DMS79 treated with DMSO at 0.1 percent for 48 hours (cell line): ENCODE measurements at regions not wholly inside any gene's neighbourhood (a gene's known extent, or its start where the extent isn't known, plus 50 kb on each side); places are given as distances from the start of the nearest gene placed in this dataset.
"Not testable (repeated sequence)": the region's sequence is repeated elsewhere in the genome, so short reads cannot be mapped to it uniquely, and the experiment has no call there.

ENCODE experiments used
- DNase-seq: peaks from one replicate; lab custom pipeline; 2025; lab: John Stamatoyannopoulos, UW

DNA sequence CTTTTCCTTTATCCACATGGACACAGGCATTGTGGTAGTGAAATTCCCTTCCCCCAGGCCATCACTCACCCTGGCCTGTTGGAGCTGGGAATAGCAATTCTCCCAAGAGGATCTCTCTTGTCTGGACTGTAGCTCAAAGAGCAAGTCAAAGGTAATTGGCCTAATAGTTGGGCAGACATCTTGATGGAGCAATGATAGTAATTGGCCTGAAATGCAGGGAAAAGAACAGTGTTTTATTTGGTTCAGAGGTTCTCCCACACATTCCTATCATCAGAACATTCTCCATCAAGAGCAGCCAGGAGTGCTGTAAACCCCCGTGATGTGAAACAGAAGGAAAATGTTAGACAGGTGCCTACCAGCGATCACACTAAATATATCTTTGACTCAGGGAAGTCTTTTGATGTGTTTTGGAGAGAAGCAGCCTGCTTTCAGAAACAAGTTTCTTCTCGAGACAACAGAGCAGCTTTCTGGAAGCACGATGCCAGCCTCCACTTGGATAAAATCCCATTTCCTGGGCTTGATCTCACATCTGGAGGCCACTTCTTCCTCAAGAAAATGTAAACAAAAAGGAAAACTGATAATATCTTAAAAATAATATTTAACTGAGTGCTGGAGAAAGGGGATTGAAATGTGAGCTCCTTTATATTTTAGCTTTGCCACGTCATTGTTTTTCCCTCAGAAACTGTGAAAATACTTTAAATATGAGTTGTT lies 198.1 kb upstream of the WWC1 start:
- DNase-seq: no peak

DNA sequence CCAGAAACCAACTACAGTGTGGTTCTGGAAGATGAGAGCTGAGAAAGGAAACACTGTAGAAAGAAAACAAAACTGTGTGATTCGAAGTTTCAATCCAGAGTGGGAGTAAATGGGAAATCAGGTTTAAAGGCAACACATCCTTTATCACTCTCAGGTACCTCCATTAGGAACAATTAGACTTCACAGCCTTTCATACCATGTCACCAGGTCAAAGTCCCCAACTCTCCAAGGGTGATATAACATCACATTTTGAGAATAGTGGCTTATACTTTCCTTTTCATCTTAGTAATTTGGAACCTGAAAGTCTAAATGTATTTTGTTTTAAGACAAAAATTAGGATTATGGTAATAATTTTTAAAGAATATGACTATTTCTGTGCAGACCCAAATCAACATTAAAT lies 194.9 kb upstream of the WWC1 start:
- DNase-seq: no peak

- DNase-seq: no peak
Measured at GRCh38 chr5:168097876-168098653, 193.4 kb upstream of the WWC1 start.

DNA sequence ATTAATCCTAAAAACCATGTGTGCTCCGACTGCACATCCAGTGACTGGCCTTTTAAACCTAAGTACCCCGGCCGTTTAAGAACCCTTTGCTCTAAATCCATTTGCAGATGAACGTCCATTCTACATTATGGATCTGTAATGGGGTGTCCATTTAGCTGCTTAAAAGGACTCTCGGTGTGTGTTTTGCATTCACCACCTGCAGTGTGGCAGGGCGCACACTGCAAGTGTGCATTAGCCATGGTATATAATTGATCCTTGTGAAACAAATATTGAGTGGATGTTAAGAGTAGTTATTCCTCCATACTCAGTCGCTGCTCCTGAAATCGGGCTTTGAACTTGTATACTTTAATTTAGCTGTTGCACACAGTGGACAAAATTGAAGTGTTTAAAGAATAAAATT lies 190.1 kb upstream of the WWC1 start:
- DNase-seq: no peak

DNA sequence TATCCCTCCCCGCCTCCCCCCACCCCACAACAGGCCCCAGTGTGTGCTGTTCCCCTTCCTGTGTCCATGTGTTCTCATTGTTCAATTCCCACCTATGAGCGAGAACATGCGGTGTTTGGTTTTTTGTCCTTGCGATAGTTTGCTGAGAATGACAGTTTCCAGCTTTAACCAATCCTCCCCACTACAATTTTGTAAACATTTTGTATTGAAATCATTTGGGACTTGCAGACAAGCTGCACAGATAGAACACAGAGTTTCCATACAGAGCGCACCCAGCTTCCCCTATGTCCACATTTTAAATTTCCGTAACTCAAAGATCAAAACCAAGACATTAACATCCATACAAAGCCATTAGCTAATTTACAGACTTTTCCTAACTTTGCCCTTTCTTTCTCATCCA lies 188.4 kb upstream of the WWC1 start:
- not testable (repeated sequence) for DNase-seq

GRCh38 chr5:168104350-168104749 lies 187.1 kb upstream of the WWC1 start:
- DNase-seq: no peak

DNA sequence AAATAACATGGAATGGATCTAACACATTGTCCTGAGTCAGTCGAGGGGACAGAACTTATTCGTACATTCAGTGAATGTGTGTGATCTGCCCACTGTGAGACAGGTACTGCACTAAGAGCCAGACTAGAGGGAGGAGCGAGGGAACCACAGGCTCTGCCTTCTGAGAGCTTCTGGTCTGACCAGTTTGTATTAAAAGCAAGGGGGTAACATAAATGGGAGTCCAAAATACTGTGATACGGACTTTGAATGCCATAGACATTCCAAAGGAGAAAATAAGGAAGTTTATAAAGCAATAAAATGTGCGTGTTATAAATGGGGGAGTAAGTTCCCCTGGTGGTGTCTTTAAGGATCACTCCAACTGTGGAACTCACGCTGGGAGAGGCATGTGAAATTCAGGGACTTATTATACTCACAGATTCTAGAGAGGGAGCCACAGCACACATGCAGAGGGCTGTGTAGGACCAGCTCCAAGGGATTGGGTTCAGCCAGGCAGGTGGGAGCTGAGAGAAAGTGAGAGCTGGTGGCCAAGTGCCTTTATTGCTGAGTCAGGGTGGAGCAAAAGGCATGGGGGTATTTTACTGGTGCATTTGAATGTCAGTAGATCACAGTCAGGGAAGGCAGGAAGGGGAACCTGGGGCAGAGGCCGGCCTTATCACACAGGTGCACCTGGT lies 186.5 kb upstream of the WWC1 start:
- DNase-seq: no peak

- no peak for DNase-seq
Measured at GRCh38 chr5:168106008-168106761, 185.3 kb upstream of the WWC1 start.

GRCh38 chr5:168109441-168109840 lies 182.0 kb upstream of the WWC1 start:
- DNase-seq: no peak

DNA sequence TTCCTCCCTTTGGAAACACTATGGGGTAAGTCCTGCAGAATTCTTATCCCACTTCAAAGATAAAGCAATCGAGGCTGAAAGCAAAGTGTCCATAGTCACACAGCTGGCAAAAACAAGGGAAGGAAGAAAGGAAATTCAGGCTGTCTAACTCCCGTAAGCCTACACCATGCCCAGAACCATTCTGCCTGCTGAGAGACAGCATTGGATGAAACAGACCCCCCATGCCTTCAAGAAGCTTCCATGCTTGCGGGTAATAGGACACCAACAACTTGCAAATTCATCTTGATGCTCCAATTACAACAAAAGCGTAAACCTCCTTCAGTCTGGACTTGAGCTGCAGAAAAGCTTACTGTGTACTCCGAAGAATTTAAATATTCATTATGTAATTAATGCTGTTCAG lies 181.1 kb upstream of the WWC1 start:
- DNase-seq: no peak

DNA sequence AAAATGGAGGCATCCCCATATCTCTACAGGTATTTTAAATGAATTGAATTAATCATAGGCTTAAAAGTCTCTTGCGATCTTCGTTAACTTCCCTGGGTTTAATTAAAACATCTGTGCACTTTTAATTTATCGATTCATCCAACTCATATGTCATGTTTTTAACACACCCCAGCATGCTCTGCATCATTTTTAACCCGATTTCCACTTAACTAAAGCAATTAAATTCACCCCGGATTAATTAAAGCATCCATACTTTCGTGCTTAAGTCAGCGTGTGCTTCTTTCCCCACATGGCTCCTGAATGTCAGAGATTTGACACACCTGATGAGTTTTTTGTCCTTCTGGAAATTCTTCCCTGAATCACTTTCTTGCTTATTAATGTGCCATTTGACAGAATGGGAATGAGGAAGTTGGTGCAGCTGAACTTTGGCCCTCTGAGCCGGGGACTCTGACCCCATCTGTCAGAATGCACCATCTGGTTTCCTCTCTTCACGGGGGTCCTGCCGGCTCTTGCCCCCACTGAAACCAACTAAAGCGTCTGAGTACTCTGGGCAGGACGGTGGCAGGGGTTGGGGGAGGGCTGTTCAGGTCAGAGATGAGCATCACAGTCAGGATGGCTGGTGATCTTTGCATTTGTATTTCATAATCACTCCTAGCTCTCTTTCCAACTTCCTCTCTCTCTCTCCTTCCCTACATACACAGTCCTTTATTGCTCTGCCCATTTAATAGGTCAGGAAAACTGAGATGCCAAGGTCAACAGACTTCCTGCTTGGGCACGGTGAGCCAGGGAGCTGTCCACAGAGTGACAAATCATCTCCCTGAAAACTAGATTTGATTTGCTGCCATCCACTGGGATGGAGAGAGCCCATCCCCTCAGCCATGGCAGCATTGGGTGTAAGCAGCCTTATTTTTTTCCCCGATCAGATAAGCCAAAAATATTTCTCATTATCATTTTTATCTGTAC lies 180.3 kb upstream of the WWC1 start:
- no peak for DNase-seq

GRCh38 chr5:168114444-168115017 lies 176.9 kb upstream of the WWC1 start:
- DNase-seq: no peak

DNA sequence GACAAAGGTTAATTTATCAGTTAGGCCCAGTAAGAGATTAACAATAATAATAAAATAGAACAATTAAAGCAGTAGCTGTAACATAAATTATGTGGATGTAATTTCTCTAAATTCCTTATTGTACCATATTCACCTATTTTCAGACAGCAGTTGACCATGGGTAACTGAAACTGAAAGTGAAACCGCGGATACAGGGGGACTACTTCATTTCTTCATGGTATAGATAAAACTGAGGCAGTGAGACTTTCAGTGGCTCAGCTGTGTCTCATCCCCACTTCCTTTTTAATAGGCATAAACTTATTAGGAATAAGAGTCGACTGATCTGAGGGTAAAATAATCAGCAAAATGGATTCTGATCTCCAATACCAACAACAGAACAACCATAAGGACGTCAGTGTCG lies 174.0 kb upstream of the WWC1 start:
- DNase-seq: no peak

GRCh38 chr5:168118042-168118668 lies 173.3 kb upstream of the WWC1 start:
- no peak for DNase-seq

DNA sequence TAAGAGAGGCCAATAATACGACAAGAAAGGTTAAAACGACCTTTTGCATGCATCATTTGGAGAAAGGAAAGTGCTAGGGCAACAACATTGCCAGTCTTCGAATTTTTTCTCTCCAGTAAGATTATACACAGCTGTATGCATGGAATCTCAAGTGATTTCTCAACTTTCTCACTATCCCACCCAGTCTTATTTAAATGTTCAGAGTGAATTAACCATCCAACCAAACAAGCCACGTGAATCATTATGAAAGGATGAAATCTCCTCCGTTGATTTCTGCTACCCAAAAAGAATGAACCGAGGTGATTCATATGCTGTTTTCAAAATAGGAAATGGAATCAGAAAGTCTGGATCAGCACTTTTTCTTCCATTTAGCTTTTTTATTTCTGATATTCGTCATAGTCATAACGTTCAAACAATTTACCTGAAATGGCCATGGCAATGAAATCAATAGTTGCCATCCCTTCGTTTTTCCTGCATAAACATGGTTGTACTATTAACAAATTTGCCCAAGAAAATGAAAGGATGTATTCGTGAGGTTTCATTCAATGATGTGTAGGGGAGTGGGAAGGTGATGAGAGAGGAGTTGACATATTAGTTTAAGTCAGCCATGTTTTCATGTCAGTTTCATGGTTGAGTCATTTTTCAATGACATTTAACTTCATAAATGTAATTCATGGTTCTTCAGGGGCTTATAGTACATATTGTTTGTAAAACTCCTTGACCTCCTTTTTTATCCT lies 170.9 kb upstream of the WWC1 start:
- DNase-seq: no peak

- no peak for DNase-seq
Measured at GRCh38 chr5:168121138-168121494, 170.3 kb upstream of the WWC1 start.

GRCh38 chr5:168123631-168124528 lies 167.6 kb upstream of the WWC1 start:
- DNase-seq: no peak

DNA sequence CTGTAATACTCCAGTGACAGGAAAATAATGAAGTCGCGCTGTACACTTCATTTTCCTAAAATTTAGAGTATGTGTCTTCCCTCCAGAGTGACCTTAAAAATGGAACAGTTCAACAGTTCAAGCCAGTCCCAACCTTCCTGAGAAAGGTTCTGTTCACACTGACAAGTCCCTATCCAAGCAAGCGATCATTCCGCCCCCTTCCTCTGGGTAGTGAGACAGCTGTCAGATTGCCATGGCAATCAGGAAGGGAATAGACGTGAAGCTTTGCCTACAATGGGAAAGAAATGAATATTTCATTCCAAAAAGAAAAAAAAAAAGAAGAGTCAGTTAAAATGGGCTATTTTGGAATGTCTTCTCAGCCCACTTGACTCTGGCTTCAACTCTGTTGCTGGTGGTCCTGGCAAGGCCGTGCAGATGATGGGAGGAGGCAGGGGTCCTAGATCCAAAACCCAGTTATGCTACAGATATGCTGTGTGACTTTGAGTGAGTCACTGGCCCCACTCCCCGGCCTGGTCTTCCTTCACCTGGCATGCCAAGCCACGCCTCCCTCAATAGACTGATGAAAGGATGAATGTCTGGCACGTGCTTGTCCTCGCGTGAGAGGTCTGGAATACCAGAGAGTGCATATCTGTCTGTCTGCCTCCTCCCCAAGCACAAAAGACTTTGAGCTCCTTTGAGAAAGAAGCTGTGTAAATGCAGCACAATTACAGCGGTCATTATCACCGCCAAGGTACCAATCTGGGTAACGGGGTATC lies 165.8 kb upstream of the WWC1 start:
- DNase-seq: no peak
